ENCODE measurements at regions not wholly inside any gene's neighbourhood (a gene's known extent, or its start where the extent isn't known, plus 50 kb on each side); places are given as distances from the start of the nearest gene placed in this dataset.
A peak's percentile ranks its signal among the peaks of the same experiment; 100 is the strongest.
"Not testable (repeated sequence)": the region's sequence is repeated elsewhere in the genome, so short reads cannot be mapped to it uniquely, and the experiment has no call there.

DNA sequence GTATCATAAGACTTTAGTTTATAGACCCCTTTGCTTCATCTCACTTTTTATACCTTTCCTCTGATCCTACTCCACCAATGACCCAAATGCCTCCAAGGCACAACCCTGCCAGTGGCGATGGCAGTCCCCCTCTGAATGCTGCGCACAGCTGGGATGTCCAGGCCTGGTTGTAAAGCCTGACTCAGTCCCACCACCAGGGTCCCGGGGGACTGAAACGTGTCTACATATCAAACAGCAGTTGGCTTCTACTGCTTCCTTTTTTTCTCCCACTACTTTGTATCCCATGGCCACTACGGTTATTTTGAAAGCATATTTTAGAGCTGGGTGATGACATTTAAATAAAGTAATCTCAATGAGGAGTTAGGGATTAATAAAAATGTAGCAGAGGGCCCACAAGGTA, 329.8 kb upstream of the PSMD7 start:
- H3K9me3 ChIP-seq (replicated peaks; ENCODE audit: control insufficient read depth, low read depth, low read length): no peaks in the 10 kb centered on the region
- no peak overlapping the region for H3K4me3 ChIP-seq (ENCODE audit: low read length)
- DNase-seq: no peak
- no peaks in the 10 kb centered on the region for H3K4me1 ChIP-seq (ENCODE audit: control insufficient read depth, insufficient read depth, low read length)
- no peak overlapping the region for H3K27ac ChIP-seq (ENCODE audit: low read length)
- no peaks in the 10 kb centered on the region for H3K27me3 ChIP-seq (ENCODE audit: control insufficient read depth, insufficient read depth, low read length)
- no peaks in the 10 kb centered on the region for H3K36me3 ChIP-seq (ENCODE audit: control insufficient read depth, insufficient read depth, low read length)
- 78% methylated on average over 4 of the region's 5 CpGs for WGBS (ENCODE audit: insufficient coverage)

DNA sequence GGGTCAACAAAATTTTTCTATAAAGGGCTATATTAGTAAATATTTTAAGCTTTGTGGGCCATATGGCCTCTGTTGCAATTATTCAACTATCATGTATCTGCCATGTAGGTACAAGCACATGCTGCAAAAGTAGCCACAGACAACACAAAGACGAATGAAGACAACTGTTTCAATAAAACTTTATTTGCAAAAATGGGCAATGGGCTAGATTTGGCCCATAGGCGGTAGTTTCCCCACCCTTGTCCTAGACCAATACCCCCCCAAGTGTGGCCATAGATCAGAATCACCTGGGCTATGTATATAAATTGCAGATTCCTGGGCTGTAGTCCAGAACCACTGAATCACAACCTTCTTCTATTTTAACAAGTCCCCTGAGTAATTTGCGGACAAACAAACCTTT, 331.0 kb upstream of the PSMD7 start:
- no peak overlapping the region for H3K27ac ChIP-seq (ENCODE audit: low read length)
- H3K4me3 ChIP-seq (ENCODE audit: low read length): no peak overlapping the region
- H3K9me3 ChIP-seq (replicated peaks; ENCODE audit: control insufficient read depth, low read depth, low read length): no peaks in the 10 kb centered on the region
- H3K4me1 ChIP-seq (ENCODE audit: control insufficient read depth, insufficient read depth, low read length): no peaks in the 10 kb centered on the region
- no peak for DNase-seq
- WGBS (ENCODE audit: insufficient coverage): 82% methylated on average over 1 of the region's 3 CpGs
- no peaks in the 10 kb centered on the region for H3K27me3 ChIP-seq (ENCODE audit: control insufficient read depth, insufficient read depth, low read length)
- no peaks in the 10 kb centered on the region for H3K36me3 ChIP-seq (ENCODE audit: control insufficient read depth, insufficient read depth, low read length)

GRCh38 chr16:73956587-73957494, 339.8 kb upstream of the PSMD7 start:
- Histone ChIP-seq H3K27me3 (ENCODE audit: control insufficient read depth, insufficient read depth, low read length) (no peaks in the 10 kb centered on the region), H3K36me3 (ENCODE audit: control insufficient read depth, insufficient read depth, low read length) (no peaks in the 10 kb centered on the region), H3K4me1 (ENCODE audit: control insufficient read depth, insufficient read depth, low read length) (peaks cover 2% of the 10 kb centered on the region), H3K27ac (ENCODE audit: low read length) (no peak overlapping the region), H3K4me3 (ENCODE audit: low read length) (no peak overlapping the region), H3K9me3 (replicated peaks; ENCODE audit: control insufficient read depth, low read depth, low read length) (no peaks in the 10 kb centered on the region)
- DNase-seq: peak; percentile 86
- WGBS (ENCODE audit: insufficient coverage): 33% methylated on average over 3 of the region's 10 CpGs

DNA sequence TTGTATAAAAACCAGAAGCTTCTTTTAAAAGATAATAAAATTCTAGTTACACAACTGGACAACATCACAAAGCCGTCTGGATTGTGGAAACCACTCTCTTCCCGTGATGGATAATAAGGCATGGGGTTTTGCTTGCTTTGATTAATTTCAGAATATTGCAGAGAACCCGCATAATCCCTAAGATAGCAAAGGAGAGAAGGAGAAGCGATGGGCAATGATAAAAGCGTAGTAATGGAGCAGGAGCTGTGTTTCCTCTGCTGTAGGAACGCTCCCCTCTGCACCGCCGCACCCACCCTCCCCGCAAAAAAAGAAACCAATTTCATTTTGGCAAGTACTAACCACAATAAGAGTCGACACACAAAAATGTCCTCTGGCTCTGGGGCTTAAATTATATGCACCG, 340.9 kb upstream of the PSMD7 start:
- no CpG with 5 or more reads among the region's 11 CpGs for WGBS (ENCODE audit: insufficient coverage)
- peaks cover 7% of the 10 kb centered on the region for H3K4me1 ChIP-seq (ENCODE audit: control insufficient read depth, insufficient read depth, low read length)
- H3K9me3 ChIP-seq (replicated peaks; ENCODE audit: control insufficient read depth, low read depth, low read length): no peaks in the 10 kb centered on the region

DNA sequence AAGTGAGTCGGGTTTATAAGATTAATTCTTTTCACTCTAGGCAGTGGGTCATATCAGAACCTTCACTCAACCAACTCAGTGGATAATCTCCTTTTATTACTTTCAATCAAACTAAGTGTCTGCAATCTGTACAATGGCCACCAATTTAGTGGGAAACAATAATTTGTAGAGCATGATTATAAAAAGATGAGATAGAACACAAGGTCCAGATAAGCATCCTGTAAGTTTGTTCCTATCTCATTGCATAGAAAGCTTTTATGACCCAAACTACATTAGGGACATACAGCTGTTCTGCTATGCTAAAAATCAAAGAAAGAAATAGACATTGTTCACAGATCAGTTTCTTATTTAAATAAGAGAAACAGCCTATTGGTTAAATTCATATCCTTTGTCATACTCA, 341.4 kb upstream of the PSMD7 start:
- H3K4me3 ChIP-seq (ENCODE audit: low read length): no peak overlapping the region
- H3K9me3 ChIP-seq (replicated peaks; ENCODE audit: control insufficient read depth, low read depth, low read length): no peaks in the 10 kb centered on the region
- WGBS (ENCODE audit: insufficient coverage): no CpG with 5 or more reads among the region's 1 CpG
- H3K27ac ChIP-seq (ENCODE audit: low read length): no peak overlapping the region
- no peaks in the 10 kb centered on the region for H3K27me3 ChIP-seq (ENCODE audit: control insufficient read depth, insufficient read depth, low read length)
- H3K4me1 ChIP-seq (ENCODE audit: control insufficient read depth, insufficient read depth, low read length): peaks cover 8% of the 10 kb centered on the region
- no peaks in the 10 kb centered on the region for H3K36me3 ChIP-seq (ENCODE audit: control insufficient read depth, insufficient read depth, low read length)
- no peak for DNase-seq

More for the DNA sequence above, 340.9 kb upstream of the PSMD7 start:
- Histone ChIP-seq H3K27me3 (ENCODE audit: control insufficient read depth, insufficient read depth, low read length) (no peaks in the 10 kb centered on the region), H3K27ac (ENCODE audit: low read length) (no peak overlapping the region), H3K4me3 (ENCODE audit: low read length) (no peak overlapping the region), H3K36me3 (ENCODE audit: control insufficient read depth, insufficient read depth, low read length) (no peaks in the 10 kb centered on the region)
- no peak for DNase-seq

GRCh38 chr16:73951481-73951880, 345.1 kb upstream of the PSMD7 start:
- peak overlapping the region; percentile 39 for H3K27ac ChIP-seq (ENCODE audit: low read length)
- H3K27me3 ChIP-seq (ENCODE audit: control insufficient read depth, insufficient read depth, low read length): no peaks in the 10 kb centered on the region
- DNase-seq: peak; percentile 97
- no peaks in the 10 kb centered on the region for H3K9me3 ChIP-seq (replicated peaks; ENCODE audit: control insufficient read depth, low read depth, low read length)
- 4% methylated on average over 3 of the region's 3 CpGs for WGBS (ENCODE audit: insufficient coverage)
- no peaks in the 10 kb centered on the region for H3K36me3 ChIP-seq (ENCODE audit: control insufficient read depth, insufficient read depth, low read length)
- H3K4me1 ChIP-seq (ENCODE audit: control insufficient read depth, insufficient read depth, low read length): peaks cover 14% of the 10 kb centered on the region
- H3K4me3 ChIP-seq (ENCODE audit: low read length): no peak overlapping the region

DNA sequence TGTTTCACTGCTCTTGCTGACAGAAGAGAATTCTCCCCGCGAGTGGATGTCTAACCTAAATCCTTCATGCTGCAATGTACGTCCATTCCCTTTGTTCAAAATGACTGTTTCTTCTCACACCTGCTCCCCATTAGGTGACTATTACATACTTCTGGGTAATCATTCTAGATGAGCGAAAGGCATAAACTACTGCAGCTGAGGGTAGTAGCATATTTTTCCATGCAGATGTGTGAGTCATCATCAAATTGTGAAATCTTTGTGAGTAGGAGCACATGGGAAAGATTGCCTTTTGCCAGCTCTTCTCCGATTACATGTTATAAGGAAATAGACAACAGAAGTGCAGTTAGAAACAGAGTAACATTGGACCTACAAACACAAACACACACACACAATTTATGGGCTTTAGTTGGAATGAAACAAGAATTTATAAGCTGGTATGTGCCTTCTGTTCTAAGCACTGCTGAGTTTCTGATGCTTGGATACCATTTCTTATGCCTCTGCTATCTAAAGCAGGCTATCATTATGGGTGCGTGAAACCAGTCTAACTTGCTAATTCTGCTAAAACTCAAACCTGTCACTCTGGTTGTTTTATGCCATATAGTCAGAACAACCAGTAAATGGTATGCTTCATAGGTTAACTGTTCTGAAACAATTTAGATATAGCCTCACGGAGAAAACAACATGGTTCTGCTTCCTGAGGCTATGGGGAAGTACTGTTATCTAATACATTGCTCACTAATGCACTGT, 346.9 kb upstream of the PSMD7 start:
- H3K27ac ChIP-seq (ENCODE audit: low read length): peak overlapping the region; percentile 63
- H3K4me3 ChIP-seq (ENCODE audit: low read length): no peak overlapping the region
- peak; percentile 98 for DNase-seq
- H3K4me1 ChIP-seq (ENCODE audit: control insufficient read depth, insufficient read depth, low read length): peaks cover 14% of the 10 kb centered on the region
- no peaks in the 10 kb centered on the region for H3K9me3 ChIP-seq (replicated peaks; ENCODE audit: control insufficient read depth, low read depth, low read length)
- no peaks in the 10 kb centered on the region for H3K36me3 ChIP-seq (ENCODE audit: control insufficient read depth, insufficient read depth, low read length)
- H3K27me3 ChIP-seq (ENCODE audit: control insufficient read depth, insufficient read depth, low read length): no peaks in the 10 kb centered on the region
- WGBS (ENCODE audit: insufficient coverage): 19% methylated on average over 2 of the region's 7 CpGs

DNA sequence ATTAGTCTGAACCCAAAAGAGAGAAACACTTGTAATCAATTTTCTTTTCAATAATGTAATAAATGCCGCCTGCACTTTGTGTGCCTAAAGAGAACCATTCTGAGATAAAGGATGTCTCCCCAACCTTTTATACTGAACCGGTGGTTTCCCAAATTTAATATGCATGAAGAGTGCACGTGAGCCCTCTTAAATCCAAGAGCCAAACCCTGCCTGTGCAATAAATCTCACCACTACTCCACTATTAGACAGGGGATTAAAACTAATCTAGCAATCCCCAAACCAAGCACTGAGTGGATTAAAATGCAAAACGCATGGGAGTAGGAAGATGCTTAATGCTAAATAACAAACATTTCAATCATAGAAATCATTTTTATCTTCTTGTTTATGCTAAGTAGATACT, 351.0 kb upstream of the PSMD7 start:
- no peak for DNase-seq
- WGBS (ENCODE audit: insufficient coverage): no CpG with 5 or more reads among the region's 4 CpGs

DNA sequence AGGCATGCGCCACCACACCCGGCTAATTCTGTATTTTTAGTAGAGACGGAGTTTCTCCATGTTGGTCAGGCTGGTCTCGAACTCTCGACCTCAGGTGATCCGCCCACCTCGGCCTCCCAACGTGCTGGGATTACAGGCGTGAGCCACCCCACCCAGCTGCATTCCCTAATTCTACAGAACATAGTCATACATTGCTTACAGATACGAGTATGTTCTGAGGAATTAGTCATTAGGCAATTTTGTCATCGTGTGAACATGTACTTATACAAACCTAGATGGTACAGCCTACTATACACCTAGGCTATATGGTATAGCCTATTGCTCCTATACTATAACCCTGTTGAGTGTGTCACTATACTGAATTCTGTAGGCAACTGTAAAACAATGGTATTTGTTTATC, 353.4 kb upstream of the PSMD7 start:
- not testable (repeated sequence) for H3K4me3 ChIP-seq (ENCODE audit: low read length); H3K4me1 ChIP-seq (ENCODE audit: control insufficient read depth, insufficient read depth, low read length); H3K9me3 ChIP-seq (replicated peaks; ENCODE audit: control insufficient read depth, low read depth, low read length); H3K27ac ChIP-seq (ENCODE audit: low read length); H3K36me3 ChIP-seq (ENCODE audit: control insufficient read depth, insufficient read depth, low read length); H3K27me3 ChIP-seq (ENCODE audit: control insufficient read depth, insufficient read depth, low read length); DNase-seq
- no CpG with 5 or more reads among the region's 11 CpGs for WGBS (ENCODE audit: insufficient coverage)

More for the DNA sequence above, 351.0 kb upstream of the PSMD7 start:
- H3K36me3 ChIP-seq (ENCODE audit: control insufficient read depth, insufficient read depth, low read length): no peaks in the 10 kb centered on the region
- no peaks in the 10 kb centered on the region for H3K27me3 ChIP-seq (ENCODE audit: control insufficient read depth, insufficient read depth, low read length)
- H3K4me1 ChIP-seq (ENCODE audit: control insufficient read depth, insufficient read depth, low read length): peaks cover 8% of the 10 kb centered on the region
- H3K4me3 ChIP-seq (ENCODE audit: low read length): no peak overlapping the region
- no peaks in the 10 kb centered on the region for H3K9me3 ChIP-seq (replicated peaks; ENCODE audit: control insufficient read depth, low read depth, low read length)
- H3K27ac ChIP-seq (ENCODE audit: low read length): no peak overlapping the region

GRCh38 chr16:73940786-73941185, 355.8 kb upstream of the PSMD7 start:
- 92% methylated on average over 3 of the region's 7 CpGs for WGBS (ENCODE audit: insufficient coverage)
- H3K4me1 ChIP-seq (ENCODE audit: control insufficient read depth, insufficient read depth, low read length); DNase-seq: not testable (repeated sequence)

More at GRCh38 chr16:73940786-73941185, 355.8 kb upstream of the PSMD7 start:
- H3K27ac ChIP-seq (ENCODE audit: low read length); H3K36me3 ChIP-seq (ENCODE audit: control insufficient read depth, insufficient read depth, low read length); H3K4me3 ChIP-seq (ENCODE audit: low read length); H3K27me3 ChIP-seq (ENCODE audit: control insufficient read depth, insufficient read depth, low read length); H3K9me3 ChIP-seq (replicated peaks; ENCODE audit: control insufficient read depth, low read depth, low read length): not testable (repeated sequence)
